SU-DHL-6 (cell line): ENCODE measurements at regions not wholly inside any gene's neighbourhood (a gene's known extent, or its start where the extent isn't known, plus 50 kb on each side); places are given as distances from the start of the nearest gene placed in this dataset.

Source experiments
- CTCF ChIP-seq: fragments of 200-600 bp; sonication (generic); IDR thresholded peaks from one replicate; pipeline ENCODE4 v1.5.1; 2017; ENCODE audit warnings: antibody characterized with exemption, mild to moderate bottlenecking, low read length, moderate library complexity; ENCODE audit not compliant: insufficient read depth, poor library complexity, severe bottlenecking
- EZH2phosphoT487 ChIP-seq: fragments of 200-600 bp; sonication (generic), shearing (Covaris generic); conservative IDR thresholded peaks from 2 replicates; pipeline ENCODE4 v1.6.1; 2018; ENCODE audit warnings: mild to moderate bottlenecking, antibody characterized with exemption, low read length, moderate library complexity, mixed read lengths

- TF ChIP-seq CTCF (no peak), EZH2phosphoT487 (no peak)
These were observed 73.5 kb downstream of the PSMG1 start for GRCh38 chr21:39109596-39110210.
